NT2/D1 (cell line): ENCODE measurements at regions not wholly inside any gene's neighbourhood (a gene's known extent, or its start where the extent isn't known, plus 50 kb on each side); places are given as distances from the start of the nearest gene placed in this dataset.

Experiments
- SUZ12 ChIP-seq: IDR thresholded peaks from 2 replicates; pipeline ENCODE4 v1.6.1; 2011; ENCODE audit not compliant: insufficient read length, insufficient read depth; ENCODE audit errors: extremely low read depth
- YY1 ChIP-seq: IDR thresholded peaks from 2 replicates; pipeline ENCODE4 v1.6.1; 2011; ENCODE audit not compliant: insufficient read length, insufficient read depth
- ZNF274 ChIP-seq: IDR thresholded peaks from 2 replicates; pipeline ENCODE4 v1.6.1; 2011; ENCODE audit warnings: mild to moderate bottlenecking, low read depth, low read length

DNA sequence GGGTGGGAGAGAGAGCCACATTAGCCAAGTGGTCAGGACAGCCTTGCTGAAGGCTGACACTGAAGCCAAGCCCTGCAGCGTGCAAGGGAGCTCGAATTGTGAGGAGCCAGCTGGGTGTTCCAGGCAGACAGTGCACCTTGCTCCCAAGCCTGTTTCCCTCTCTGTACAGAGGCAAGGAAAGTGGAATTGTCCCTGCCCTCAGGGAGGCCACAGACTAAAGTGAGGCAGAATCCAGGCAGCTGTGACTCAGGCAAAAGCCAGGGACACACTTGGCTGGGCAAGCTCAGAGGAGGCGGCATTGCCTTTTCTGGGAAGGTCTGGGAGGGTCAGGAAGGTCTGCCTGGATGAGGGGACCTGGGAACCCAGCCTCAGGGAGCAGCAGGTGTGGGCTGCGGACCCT is 50.2 kb upstream of the LMX1B start:
- TF ChIP-seq SUZ12 (no peak), ZNF274 (no peak), YY1 (no peak)
